Stimulated activated CD4-positive, alpha-beta T cell treated with anti-CD3 and anti-CD28 coated beads, Interleukin-1b, Interleukin-23, amount 100 ng/mL, for 1 hour (primary cell): ENCODE measurements at regions not wholly inside any gene's neighbourhood (a gene's known extent, or its start where the extent isn't known, plus 50 kb on each side); places are given as distances from the start of the nearest gene placed in this dataset.
A peak's percentile ranks its signal among the peaks of the same experiment; 100 is the strongest.
"Not testable (repeated sequence)": the region's sequence is repeated elsewhere in the genome, so short reads cannot be mapped to it uniquely, and the experiment has no call there.

Experiments
- DNase-seq, 2 donors: peaks; one replicate each; pipeline ENCODE4 v3.0.0-alpha.2; 2020; ENCODE audit warnings: low read depth in 2 of 2

DNA sequence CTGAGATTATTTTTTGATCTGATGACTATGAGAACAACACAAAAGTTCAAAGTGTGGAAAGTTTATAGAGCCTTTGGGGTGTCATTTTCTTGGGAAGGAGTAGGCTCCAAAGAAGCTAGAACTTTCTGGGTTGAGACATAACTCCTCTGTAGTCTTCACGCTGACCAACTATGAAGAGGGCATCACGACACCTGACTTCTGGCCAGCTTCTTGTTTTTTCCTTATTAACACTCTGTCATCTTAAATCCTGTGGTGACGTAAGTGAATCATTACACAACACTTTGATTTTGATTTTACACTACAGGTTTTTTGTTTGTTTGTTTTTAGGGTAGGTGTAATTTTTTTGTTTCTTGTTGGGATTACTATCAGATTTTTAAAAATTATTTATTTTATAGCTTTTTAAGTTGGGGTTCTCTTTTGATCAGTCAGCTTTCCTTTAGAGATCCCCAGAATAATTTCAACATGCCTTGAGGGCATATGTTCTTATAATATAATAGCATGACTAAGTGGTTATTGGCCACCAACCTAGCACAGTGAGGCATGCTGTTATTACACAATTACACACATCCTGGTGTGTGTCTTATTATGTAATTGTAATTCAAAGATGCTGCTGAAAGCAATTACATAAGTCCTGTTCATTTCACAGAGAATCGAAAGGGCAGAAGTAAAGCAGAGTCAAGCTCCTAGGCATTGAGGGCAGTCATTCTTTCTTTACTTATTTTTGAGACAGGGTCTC lies 281.6 kb upstream of the NOTCH2NLA start:
- not testable (repeated sequence) for DNase-seq

DNA sequence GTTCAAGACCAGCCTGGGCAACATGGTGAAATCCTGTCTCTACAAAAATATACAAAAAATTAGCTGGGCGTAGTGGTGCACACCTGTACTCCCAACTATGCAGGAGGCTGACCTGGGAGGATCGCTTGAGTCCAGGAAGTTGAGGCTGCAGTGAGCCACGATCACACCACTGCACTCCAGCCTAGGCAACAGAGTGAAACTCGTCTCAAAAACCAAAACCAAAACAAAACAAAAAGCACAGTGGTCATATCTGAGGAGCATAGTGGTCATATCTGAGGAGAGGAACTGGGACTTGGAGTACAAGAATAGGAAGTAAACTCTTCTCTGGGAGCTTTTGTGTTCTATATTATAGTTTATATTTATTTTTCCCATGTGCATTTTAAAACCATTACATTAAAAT lies 275.3 kb upstream of the NOTCH2NLA start:
- DNase-seq: not testable (repeated sequence)

DNA sequence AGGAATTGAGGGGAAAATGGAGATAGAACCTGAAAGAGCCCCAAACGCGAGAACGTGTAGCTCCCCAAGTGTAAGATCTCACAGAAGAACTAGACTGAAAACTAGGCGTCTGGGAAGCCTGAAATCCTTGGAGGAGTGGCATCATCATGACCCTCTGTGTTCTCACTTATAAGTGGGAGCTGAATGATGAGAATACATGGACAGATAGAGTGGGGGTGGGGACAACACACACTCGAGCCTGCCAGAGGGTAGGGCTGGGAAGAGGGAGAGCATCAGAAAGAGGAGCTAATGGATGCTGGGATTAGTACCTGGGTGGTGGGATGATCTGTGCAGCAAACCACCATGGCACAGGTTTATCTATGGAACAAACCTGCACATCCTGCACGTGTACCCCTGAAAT lies 258.7 kb upstream of the NOTCH2NLA start:
- not testable (repeated sequence) for DNase-seq

DNA sequence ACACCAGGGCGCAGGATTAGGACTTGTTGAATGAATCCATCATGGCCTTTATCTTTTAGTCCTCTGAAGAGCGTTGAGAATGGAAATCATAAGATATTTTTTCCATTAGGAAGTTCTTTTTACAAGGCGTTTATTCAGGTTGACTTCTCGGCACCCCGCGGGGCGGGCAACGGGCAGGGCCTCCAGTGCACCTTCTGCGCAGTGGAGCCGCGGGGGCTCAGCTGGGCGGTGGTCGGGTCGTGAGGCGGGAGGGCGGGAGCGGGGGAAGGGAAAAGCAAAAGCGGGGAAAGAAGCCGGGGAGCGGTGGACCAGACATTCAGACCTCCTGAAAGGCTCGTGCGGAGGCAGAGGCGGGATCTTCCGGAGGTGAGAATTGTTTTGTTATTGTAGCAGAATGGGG lies 258.3 kb upstream of the NOTCH2NLA start:
- not testable (repeated sequence) for DNase-seq

DNA sequence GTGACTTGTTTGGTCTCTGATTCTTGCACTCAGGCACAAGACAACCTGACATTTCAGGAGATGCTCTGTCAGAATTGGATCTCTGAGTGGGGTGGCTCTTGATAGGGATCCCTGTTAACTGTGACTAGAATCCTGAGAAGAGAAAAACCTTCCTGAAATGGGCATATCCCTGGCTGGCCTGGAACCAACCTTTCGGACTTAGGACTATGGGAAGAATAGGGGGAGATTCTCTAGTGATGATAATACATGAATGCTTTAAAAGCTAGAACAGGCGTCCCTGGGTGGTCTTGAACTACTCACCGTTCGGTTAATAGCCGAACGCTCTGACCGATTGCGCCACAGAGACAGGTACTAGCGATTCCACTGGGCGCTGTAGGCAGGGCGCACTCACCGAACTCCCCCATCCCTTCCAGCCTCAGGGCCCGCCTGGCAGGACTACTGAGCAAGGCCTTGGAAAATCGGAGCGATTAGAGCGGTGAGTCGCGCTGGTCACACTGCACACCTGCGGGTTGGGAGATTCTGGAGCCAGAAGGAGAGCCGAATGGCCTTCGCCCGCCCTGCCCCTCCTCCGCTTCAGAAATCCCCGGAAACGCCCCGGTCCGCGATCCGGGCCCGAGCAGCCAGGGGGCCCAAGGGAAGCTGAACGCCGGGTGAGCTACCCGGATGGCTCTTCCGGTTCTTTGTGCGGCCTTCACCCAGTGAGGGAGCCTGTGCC lies 257.6 kb upstream of the NOTCH2NLA start:
- not testable (repeated sequence) for DNase-seq

DNA sequence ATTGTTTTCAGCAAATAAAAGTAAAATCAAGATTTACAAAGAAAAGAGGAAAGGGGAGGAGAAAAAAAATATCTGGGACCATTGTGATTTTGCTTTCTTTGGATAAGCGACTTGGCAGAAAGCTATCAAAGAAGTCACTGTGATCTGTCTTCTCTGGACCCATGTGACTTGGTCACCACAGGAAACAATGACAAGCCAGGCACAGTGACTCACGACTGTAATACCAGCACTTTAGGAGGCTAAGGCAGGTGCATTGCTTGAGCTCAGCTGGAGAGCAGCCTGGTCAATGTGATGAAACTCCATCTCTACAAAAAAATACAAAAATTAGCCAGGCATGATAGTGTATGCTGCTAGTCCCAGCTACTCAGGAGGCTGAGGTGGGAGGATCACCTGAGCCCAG lies 255.4 kb upstream of the NOTCH2NLA start:
- not testable (repeated sequence) for DNase-seq

DNA sequence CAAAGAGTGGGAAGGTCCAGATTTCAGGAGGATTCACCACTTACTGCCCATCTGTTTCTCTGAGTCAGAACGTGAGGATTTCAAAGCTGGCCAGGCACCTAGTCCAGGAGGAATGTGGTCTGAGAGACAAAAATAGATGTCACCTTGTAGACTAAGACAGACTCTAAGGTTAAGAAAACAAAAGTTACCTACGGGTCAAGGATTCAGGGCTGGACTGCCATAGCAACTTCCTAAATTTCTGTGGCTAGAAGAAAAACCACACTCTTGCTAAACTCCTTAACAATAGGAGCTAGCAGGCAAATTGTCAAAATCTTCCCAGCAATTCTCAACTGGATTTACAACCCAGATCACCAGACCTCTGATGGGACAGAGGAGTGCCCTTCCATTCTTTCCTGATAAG lies 250.4 kb upstream of the NOTCH2NLA start:
- not testable (repeated sequence) for DNase-seq

DNA sequence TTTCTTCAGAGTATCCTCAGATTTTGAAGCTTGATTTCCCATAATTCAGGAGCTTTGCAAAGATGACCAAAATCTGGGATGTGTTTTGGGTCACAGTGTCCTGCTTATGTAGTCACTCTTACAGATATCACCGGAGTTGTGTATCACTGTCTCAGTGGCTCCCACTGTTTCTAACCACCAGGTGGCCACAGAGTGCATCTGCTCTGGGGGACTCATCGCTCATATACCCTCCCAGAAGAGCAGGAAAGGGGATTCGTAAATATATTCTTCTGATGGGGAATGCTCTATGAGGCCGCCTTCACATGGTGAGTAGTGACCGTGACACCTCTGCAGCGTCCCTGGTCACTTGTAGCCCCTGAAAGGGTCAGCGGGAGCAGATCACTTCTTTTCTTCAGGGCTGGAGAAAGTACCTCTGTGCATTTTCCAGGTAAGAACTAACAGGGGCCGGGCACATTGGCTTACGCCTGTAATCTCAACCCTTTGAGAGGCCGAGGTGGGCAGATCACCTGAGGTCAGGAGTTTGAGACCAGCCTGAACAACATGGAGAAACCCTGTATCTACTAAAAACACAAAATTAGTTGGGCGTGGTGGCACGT lies 249.4 kb upstream of the NOTCH2NLA start:
- DNase-seq: not testable (repeated sequence)

DNA sequence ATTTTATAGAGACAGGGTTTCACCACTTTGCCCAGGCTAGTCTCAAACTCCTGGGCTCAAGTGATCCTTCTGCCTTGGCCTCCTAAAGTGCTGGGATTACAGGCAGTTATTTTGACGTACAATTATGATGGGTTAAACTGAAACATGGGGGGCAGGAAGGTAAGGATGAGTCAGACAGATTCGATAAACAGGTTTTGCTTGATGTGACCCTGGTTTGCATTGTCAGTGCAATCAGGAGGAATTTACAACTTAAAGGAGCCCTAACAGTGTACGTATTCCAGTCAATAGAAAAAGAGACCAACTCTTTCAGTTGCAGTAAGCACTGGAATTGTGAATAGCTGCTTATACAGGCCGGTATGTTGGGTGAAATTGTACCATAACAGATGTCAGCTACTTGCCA lies 246.3 kb upstream of the NOTCH2NLA start:
- not testable (repeated sequence) for DNase-seq

DNA sequence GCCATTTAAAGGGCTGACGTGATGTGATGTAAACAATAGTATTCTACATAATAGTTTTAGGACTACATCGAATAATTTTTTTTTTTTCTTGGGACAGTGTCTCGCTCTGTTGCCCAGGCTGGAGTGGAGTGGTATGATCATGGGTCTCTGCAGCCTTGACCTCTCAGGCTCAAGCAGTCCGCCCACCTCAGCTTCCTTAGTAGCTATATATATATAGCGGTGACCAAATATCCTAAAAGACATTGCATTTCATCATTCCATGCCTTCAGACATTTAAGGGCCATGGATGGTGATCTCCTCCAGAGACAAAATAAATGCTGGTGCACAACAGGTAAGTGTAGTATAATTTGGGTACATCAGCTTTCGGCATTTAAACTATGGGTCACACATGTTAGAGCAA lies 245.4 kb upstream of the NOTCH2NLA start:
- not testable (repeated sequence) for DNase-seq

DNA sequence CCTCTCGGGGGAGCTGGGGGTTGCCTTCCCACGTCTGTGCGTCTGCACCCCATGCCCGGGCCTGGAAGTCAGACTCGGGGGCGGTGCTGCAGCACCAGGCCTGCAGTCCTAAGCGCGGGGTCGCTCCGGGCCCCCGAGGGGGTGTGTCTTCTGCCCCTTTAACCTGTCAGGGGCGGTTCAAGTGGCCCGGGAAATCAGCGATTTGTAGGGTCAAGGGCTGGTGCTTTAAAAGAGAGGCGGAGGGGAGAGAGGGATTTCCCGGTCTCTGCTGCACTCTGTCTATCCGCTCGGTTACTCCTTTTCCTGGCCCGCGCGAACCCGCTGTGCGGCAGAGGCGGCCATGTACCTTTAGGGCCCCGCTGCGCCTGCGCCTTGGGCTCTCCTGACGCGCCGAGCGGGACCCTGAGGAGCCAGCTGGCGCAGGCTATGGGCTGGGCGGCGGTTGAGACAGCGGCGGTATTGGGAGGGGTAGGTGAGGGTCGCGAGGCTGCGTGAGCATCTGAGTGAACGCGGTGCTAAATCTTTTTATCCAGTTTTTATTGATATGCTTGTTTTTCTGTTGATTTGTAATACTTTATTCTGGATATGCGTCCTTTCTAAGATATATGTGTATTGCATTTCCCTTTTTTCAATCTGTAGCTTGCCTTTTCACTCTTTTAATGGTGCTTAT lies 243.5 kb upstream of the NOTCH2NLA start:
- DNase-seq: peak; percentile 33 to 50

DNA sequence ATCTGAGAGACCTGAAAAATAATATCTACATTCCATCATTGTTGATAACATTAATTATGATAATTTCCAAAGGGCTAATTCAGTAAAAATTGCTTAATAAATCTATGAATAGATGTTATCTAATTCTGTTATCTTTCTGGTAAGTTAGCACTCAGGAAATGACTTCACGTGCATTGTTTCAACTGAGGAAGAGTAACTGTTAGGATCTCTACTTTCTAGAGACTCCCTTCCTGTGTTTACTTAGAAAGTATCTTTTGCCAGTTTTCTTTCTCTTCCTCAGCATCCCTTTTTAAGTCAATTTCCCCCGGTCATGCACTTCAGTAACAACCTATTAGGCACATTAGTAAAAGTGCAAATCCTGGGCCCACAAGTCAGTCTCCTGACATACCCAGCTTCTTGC lies 231.1 kb upstream of the NOTCH2NLA start:
- DNase-seq: not testable (repeated sequence)

DNA sequence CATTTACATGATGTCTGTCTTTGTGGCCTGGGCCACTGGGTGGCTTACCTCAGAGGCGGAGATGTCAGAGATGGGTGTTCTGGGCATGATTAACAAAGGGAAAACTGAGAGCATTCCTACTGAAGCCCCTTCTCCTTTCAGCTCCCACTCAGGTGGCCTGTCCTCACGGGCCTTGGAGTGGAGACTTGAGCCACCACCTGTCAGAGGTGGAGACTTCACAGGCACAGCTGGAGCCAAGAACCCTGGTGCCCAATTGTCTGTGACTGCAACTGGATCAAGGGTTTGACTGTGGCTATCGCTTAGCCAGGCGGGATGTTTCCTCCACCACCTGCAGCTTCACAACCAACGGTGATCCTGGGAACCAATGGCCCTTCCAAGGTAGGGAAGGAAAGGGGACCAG lies 230.5 kb upstream of the NOTCH2NLA start:
- not testable (repeated sequence) for DNase-seq

DNA sequence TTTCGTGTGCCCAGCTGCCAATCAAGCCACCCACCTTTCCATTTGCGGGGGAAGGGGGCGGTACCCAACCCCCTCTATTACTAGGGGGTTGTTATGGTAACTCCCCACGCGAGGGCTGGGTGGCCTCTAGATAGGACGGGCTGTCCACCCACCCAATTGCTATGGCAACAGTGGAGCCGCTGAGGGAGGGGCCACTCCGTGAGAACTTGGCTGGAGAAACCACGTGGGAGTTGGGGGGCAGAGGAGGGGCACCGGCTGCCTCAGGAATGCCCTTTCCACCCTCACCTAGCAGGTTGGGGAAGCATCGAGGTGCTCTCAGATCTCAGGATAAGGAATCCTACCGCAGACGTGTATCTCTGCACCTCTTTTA lies 220.0 kb upstream of the NOTCH2NLA start:
- DNase-seq: not testable (repeated sequence)

DNA sequence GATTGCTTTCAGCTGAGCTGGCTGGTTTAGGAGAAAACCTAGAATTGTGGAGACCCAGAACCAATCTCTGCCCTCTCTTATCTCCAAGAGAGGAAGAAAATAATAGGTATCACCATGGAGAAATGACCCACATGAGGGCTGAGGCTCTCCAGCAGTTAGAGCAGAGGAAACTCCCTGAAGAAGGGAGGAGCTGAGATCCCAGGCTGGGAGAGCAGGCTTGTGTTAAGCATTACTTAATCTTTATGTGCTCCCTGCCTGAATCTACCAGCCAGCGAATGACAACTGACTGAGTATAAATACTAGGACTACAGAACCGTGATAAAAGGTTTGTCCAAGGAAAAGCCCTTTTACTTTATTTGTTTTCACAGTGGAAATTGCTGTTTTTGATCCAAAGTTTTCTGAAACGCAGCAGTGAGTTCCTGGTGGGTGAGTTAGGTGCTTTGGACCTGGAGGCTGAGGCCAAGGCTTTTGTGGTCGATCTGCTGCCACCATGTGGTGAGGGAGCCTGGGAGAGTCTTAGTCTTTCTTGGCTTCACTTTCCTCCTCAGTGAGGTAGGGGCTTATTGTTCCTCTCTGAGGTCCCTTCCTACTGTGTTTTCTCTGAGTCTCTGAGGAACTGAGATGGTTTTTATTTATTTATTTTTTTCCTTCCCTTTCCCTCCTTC lies 219.5 kb upstream of the NOTCH2NLA start:
- peak in 1 of 2 donors; percentile 19 for DNase-seq

DNA sequence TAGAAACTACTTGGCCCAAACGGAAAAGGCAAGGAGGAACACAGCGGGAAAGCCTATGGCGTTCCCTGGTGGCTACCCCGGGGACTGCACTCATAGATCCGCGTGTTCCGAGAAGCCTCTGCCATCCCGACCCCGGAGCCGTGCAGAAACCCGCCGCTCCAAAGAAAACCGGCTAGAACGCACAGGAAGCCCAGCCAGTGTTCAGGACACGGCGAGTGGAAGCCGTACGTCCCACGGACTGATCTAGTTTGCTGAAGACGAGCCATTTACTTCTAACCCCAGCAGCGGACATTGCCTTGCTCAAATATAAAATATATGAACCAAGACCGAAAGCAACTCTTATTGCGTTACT lies 215.0 kb upstream of the NOTCH2NLA start:
- DNase-seq: peak in 1 of 2 donors; percentile 4

DNA sequence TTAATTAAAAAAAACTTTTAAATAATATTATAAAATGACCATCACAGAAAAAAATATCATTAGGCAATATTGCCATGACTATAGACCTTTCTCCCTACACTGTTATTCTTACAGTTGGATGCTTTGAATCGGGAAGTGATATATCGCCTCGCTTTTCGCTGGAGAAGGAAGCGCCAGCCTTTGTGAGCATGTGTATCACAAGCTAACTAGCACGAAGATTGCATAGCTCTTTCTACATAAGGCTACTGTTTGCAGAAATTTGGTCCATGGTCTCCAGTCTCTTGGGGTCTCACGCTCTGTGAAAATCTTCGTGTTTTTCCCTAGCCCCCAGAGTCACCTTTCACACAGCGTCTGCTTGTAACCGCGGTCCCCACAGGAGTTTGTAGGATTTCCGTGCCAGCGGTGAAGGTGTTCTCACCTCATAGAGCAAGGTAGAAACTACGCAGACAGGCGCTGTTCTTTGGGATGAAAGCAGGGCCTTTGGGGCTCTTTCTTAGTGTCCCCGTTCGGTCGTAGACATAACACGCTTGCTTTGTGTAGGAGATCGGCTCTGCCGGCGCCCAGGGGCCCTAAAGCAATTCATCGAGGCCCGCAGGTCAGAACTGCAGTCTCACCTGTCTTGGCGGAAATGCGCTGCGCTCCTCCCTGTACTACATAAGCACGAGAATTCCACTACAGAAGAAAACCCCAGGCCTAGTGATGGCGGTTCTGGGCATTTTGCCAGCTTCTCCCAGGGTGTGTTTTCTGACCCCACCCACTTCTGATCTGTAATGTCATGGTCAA lies 214.5 kb upstream of the NOTCH2NLA start:
- DNase-seq: peak in 1 of 2 donors; percentile 0

DNA sequence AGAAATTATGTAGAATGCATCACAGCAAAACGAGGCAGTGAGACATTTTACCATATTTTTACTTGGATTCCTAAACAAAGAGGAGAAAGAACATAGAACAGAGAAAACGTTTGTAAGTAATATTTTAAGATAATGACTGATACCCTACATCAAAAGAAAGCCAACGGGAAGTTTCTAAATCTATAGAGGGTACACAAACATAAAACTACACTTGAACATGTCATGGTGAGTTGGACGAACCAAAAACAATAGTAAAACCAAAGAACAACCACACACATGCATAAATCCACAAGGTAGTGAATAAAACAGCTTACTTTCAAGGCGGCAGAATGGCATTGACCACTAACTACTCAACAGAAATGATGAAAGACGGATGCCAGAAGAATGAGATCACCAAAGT lies 209.7 kb upstream of the NOTCH2NLA start:
- not testable (repeated sequence) for DNase-seq

DNA sequence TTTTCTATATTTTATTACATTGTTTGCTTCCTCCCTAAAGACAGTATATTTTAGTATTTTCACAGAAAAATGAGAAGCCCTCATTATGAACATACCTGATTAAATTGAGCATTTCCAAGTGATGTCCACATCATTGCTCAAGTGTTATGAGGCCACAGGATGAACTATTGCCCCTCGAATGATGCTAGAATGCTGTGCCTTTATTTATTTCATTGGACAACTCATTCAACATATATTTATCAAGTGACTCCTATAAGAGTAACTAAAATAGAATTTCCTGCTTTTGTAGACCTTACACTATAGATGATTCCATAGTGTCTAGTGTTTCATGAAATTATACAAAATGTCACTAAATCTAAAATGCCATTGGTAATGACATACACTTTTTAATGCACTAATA lies 187.8 kb upstream of the NOTCH2NLA start:
- not testable (repeated sequence) for DNase-seq

DNA sequence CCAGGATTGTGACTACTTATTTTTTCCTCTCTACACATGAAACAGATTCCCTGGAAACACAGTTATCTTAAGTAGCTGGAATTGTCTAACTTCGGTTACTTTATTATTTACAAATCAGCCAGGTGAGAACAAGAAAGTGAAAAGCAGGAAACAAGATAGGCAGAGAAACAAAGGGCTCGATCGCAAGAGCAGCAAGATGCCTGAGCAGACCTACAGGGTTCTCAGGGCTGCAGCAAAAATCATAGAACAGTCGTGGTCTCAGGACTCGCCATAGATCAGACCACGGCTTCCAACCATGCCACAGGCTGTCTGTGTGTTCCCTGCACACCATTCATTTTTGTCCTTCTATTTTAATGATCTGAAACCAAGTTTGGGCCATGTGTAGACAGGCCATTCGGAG lies 186.2 kb upstream of the NOTCH2NLA start:
- not testable (repeated sequence) for DNase-seq

DNA sequence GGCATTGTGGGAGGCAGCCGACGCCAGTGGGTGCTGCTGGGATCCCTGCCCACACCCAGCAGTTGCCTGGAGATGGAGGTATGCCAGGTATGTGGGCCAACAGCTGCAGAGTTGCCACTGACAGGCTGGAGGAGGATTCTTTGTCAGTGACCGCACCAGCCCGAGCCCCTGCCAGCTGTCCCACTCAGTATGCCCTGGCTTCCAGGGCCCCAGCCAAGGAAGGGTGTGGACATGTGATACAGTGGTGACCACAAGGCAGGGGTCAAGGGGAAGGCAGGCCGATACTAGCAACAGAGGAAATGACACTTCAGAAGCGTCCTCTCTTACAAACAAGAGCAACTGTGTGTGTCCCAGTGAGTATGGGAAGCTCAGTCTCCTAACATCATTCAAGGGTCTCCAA lies 185.1 kb upstream of the NOTCH2NLA start:
- DNase-seq: not testable (repeated sequence)
